ENCODE measurements at regions not wholly inside any gene's neighbourhood (a gene's known extent, or its start where the extent isn't known, plus 50 kb on each side); places are given as distances from the start of the nearest gene placed in this dataset.

- Mint-ChIP-seq H3K27ac (ENCODE audit: low read depth, unreplicated experiment) (no peak overlapping the region), H3K4me3 (ENCODE audit: unreplicated experiment) (no peak overlapping the region), H3K4me1 (ENCODE audit: insufficient read depth, unreplicated experiment) (no peaks in the 10 kb centered on the region), H3K27me3 (ENCODE audit: insufficient read depth, unreplicated experiment) (peaks cover 10% of the 10 kb centered on the region), H3K36me3 (ENCODE audit: insufficient read depth, unreplicated experiment) (no peaks in the 10 kb centered on the region), H3K9me3 (ENCODE audit: unreplicated experiment) (no peaks in the 10 kb centered on the region)
- DNase-seq (ENCODE audit: unreplicated experiment) = no peak
- intact Hi-C loops (cut with micrococcal nuclease) = no loop called here
- ChIA-PET CTCF (no interaction called here), POLR2A (no interaction called here)
- no TSS peak for BruUV-seq (replicated peaks)
- no peak for TF ChIP-seq CTCF (IDR thresholded peaks at IDR 0.05; ENCODE audit: unreplicated experiment)
These were observed 1571.6 kb upstream of the PRR20A start for GRCh38 chr13:55569082-55569481.

- no peaks in the 10 kb centered on the region for H3K9me3 Mint-ChIP-seq (ENCODE audit: unreplicated experiment)
- BruUV-seq (replicated peaks) = no TSS peak
- no peak for DNase-seq (ENCODE audit: unreplicated experiment)
- ChIA-PET POLR2A (no interaction called here), CTCF (no interaction called here)
- intact Hi-C loops (cut with micrococcal nuclease) = no loop called here
- no peak overlapping the region for H3K4me3 Mint-ChIP-seq (ENCODE audit: unreplicated experiment)
- no peaks in the 10 kb centered on the region for H3K36me3 Mint-ChIP-seq (ENCODE audit: insufficient read depth, unreplicated experiment)
- no peak for TF ChIP-seq CTCF (IDR thresholded peaks at IDR 0.05; ENCODE audit: unreplicated experiment)
- no peaks in the 10 kb centered on the region for H3K4me1 Mint-ChIP-seq (ENCODE audit: insufficient read depth, unreplicated experiment)
- H3K27me3 Mint-ChIP-seq (ENCODE audit: insufficient read depth, unreplicated experiment) = peaks cover 10% of the 10 kb centered on the region
- H3K27ac Mint-ChIP-seq (ENCODE audit: low read depth, unreplicated experiment) = no peak overlapping the region
These were observed 1571.2 kb upstream of the PRR20A start for GRCh38 chr13:55569514-55569913.

DNA sequence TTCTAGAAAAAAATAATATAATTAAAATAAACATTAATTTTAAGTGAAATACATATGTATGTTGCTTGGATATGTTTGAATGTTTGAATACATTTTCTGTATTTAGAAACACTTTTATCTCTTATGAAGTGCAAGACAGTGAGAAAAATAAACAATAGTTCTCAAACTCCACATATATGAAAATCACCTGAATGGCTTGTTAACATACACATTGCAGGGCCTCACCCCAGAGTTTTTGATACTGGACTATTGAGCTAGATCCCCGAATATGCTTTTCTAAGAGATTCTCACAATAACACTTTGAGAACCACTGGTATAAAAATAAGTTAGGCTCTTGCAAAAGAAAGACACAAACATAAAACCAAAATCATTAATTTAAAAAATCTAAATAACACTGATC, 1570.3 kb upstream of the PRR20A start:
- TF ChIP-seq CTCF (IDR thresholded peaks at IDR 0.05; ENCODE audit: unreplicated experiment) = no peak
- Mint-ChIP-seq H3K27me3 (ENCODE audit: insufficient read depth, unreplicated experiment) (peaks cover 10% of the 10 kb centered on the region), H3K27ac (ENCODE audit: low read depth, unreplicated experiment) (no peak overlapping the region), H3K4me1 (ENCODE audit: insufficient read depth, unreplicated experiment) (no peaks in the 10 kb centered on the region), H3K4me3 (ENCODE audit: unreplicated experiment) (no peak overlapping the region), H3K9me3 (ENCODE audit: unreplicated experiment) (no peaks in the 10 kb centered on the region), H3K36me3 (ENCODE audit: insufficient read depth, unreplicated experiment) (no peaks in the 10 kb centered on the region)
- intact Hi-C loops (cut with micrococcal nuclease) = no loop called here
- CTCF ChIA-PET = interaction anchor here (0.7 kb wide), 1 partner anchor 1419 kb away, joined by 3 read pairs; no protein-coding TSS in a partner anchor
- no TSS peak for BruUV-seq (replicated peaks)
- POLR2A ChIA-PET = no interaction called here
- DNase-seq (ENCODE audit: unreplicated experiment) = no peak

- CTCF ChIA-PET = no interaction called here
These were observed 1569.4 kb upstream of the PRR20A start for GRCh38 chr13:55571237-55571867.

More at GRCh38 chr13:55571237-55571867, 1569.4 kb upstream of the PRR20A start:
- H3K36me3 Mint-ChIP-seq (ENCODE audit: insufficient read depth, unreplicated experiment) = no peaks in the 10 kb centered on the region
- H3K27me3 Mint-ChIP-seq (ENCODE audit: insufficient read depth, unreplicated experiment) = peaks cover 10% of the 10 kb centered on the region
- no TSS peak for BruUV-seq (replicated peaks)
- POLR2A ChIA-PET = no interaction called here
- no peaks in the 10 kb centered on the region for H3K4me1 Mint-ChIP-seq (ENCODE audit: insufficient read depth, unreplicated experiment)
- H3K4me3 Mint-ChIP-seq (ENCODE audit: unreplicated experiment) = no peak overlapping the region
- no peak for DNase-seq (ENCODE audit: unreplicated experiment)
- H3K27ac Mint-ChIP-seq (ENCODE audit: low read depth, unreplicated experiment) = no peak overlapping the region
- no peak for TF ChIP-seq CTCF (IDR thresholded peaks at IDR 0.05; ENCODE audit: unreplicated experiment)
- no peaks in the 10 kb centered on the region for H3K9me3 Mint-ChIP-seq (ENCODE audit: unreplicated experiment)
- intact Hi-C loops (cut with micrococcal nuclease) = no loop called here

Measured in MCF 10A (cell line).